Liver (tissue), 8 donors: ENCODE measurements at regions not wholly inside any gene's neighbourhood (a gene's known extent, or its start where the extent isn't known, plus 50 kb on each side); places are given as distances from the start of the nearest gene placed in this dataset.

Experiments
- DNase-seq: peaks from one replicate; pipeline ENCODE4 v3.0.0-alpha.2; 2017; ENCODE audit warnings: low spot score
- H3K27ac ChIP-seq, 2 donors: one replicate each; pipeline ENCODE4 v1.7.0; 2013; ENCODE audit warnings: inconsistent platforms in 2 of 2, low read length in 2 of 2, control low read depth in 1 of 2, low read depth in 1 of 2, mild to moderate bottlenecking in 1 of 2
- H3K27me3 ChIP-seq, 4 donors: one replicate each; pipeline versions ENCODE4 v1.6.1 to v1.7.0; 2013; ENCODE audit warnings: low read length in 3 of 4, inconsistent platforms in 1 of 4, mild to moderate bottlenecking in 1 of 4, moderate library complexity in 1 of 4; ENCODE audit not compliant: control insufficient read depth in 4 of 4, insufficient read depth in 4 of 4
- H3K36me3 ChIP-seq, 4 donors: one replicate each; pipeline versions ENCODE4 v1.6.1 to v1.7.0; 2013; ENCODE audit warnings: low read length in 3 of 4, mild to moderate bottlenecking in 3 of 4, low read depth in 1 of 4, moderate library complexity in 1 of 4; ENCODE audit not compliant: control insufficient read depth in 4 of 4, insufficient read depth in 3 of 4
- H3K4me1 ChIP-seq, 4 donors: one replicate each; pipeline versions ENCODE4 v1.6.1 to v1.7.0; 2013; ENCODE audit warnings: low read length in 3 of 4, mild to moderate bottlenecking in 3 of 4, moderate library complexity in 1 of 4; ENCODE audit not compliant: control insufficient read depth in 4 of 4, insufficient read depth in 4 of 4
- H3K4me3 ChIP-seq, 3 donors: one replicate each; pipeline versions ENCODE4 v1.6.1 to v1.7.0; 2013; ENCODE audit warnings: low read length in 3 of 3, control low read depth in 1 of 3, low read depth in 1 of 3, mild to moderate bottlenecking in 1 of 3
- H3K9ac ChIP-seq, 2 donors: one replicate each; pipeline ENCODE4 v1.7.0; 2013; ENCODE audit warnings: low read length in 2 of 2, mild to moderate bottlenecking in 2 of 2, moderate library complexity in 2 of 2, control low read depth in 1 of 2, low read depth in 1 of 2
- H3K9me3 ChIP-seq, 4 donors: one replicate each; pipeline versions ENCODE4 v1.6.1 to v1.7.0; 2013; ENCODE audit warnings: low read length in 3 of 4; ENCODE audit not compliant: control insufficient read depth in 4 of 4
- EGR1 ChIP-seq, 2 donors: IDR thresholded peaks; 2 replicates each; pipeline ENCODE4 v1.6.1; 2016 to 2018; ENCODE audit warnings: antibody characterized with exemption in 2 of 2, low read depth in 2 of 2
- FOXA1 ChIP-seq: IDR thresholded peaks from 2 replicates; pipeline ENCODE4 v1.6.1; 2016; ENCODE audit warnings: antibody characterized with exemption
- FOXA2 ChIP-seq: IDR thresholded peaks from 2 replicates; pipeline ENCODE4 v1.6.1; 2016; ENCODE audit warnings: antibody characterized with exemption
- GABPA ChIP-seq, 2 donors: IDR thresholded peaks in 1 of 2; conservative IDR thresholded peaks in 1 of 2; 2 replicates each; pipeline ENCODE4 v1.6.1; 2016; ENCODE audit warnings: antibody characterized with exemption in 2 of 2, mild to moderate bottlenecking in 1 of 2, moderate library complexity in 1 of 2
- HNF4A ChIP-seq, 2 donors: conservative IDR thresholded peaks; 2 replicates each; pipeline ENCODE4 v1.6.1; 2016; ENCODE audit warnings: antibody characterized with exemption in 2 of 2, mild to moderate bottlenecking in 2 of 2
- HNF4G ChIP-seq: IDR thresholded peaks from 2 replicates; pipeline ENCODE4 v1.6.1; 2016; ENCODE audit warnings: antibody characterized with exemption
- JUND ChIP-seq, 2 donors: IDR thresholded peaks; 2 replicates each; pipeline ENCODE4 v1.6.1; 2016; ENCODE audit warnings: antibody characterized with exemption in 2 of 2
- MAX ChIP-seq: IDR thresholded peaks from 2 replicates; pipeline ENCODE4 v1.6.1; 2016; ENCODE audit warnings: antibody characterized with exemption
- NR2F2 ChIP-seq: IDR thresholded peaks from 2 replicates; pipeline ENCODE4 v1.6.1; 2016; ENCODE audit warnings: antibody characterized with exemption
- RAD21 ChIP-seq, 2 donors: IDR thresholded peaks; 2 replicates each; pipeline ENCODE4 v1.6.1; 2016; ENCODE audit warnings: antibody characterized with exemption in 2 of 2, mild to moderate bottlenecking in 2 of 2
- SP1 ChIP-seq: IDR thresholded peaks from 2 replicates; pipeline ENCODE4 v1.6.1; 2018; ENCODE audit warnings: antibody characterized with exemption, mild to moderate bottlenecking
- TAF1 ChIP-seq: conservative IDR thresholded peaks from 2 replicates; pipeline ENCODE4 v1.6.1; 2016; ENCODE audit warnings: antibody characterized with exemption, mild to moderate bottlenecking
- YY1 ChIP-seq: IDR thresholded peaks from 2 replicates; pipeline ENCODE4 v1.6.1; 2016; ENCODE audit warnings: antibody characterized with exemption, mild to moderate bottlenecking
- WGBS: extraction: QIAGEN DNeasy Blood & Tissue Kit; methylation state at CpG from one replicate; pipeline ENCODE4 v1.1.7; 2013; 5-methylcytosine and 5-hydroxymethylcytosine counted together
- TF ChIP-seq, protein P1 (sequence below): fragments of 150-350 bp; IDR thresholded peaks from 2 replicates; pipeline ENCODE4 v1.5.1; 2017; ENCODE audit warnings: improper control_type of control experiment, low read depth, low read length; ENCODE audit not compliant: missing input control
- TF ChIP-seq, protein P2 (sequence below): IDR thresholded peaks from 2 replicates; pipeline ENCODE4 v1.6.1; 2016; ENCODE audit warnings: antibody characterized with exemption
- TF ChIP-seq, protein P3 (sequence below): IDR thresholded peaks from 2 replicates; pipeline ENCODE4 v1.6.1; 2016; ENCODE audit warnings: antibody characterized with exemption
- TF ChIP-seq, protein P4 (sequence below): IDR thresholded peaks from 2 replicates; pipeline ENCODE4 v1.6.1; 2016; ENCODE audit warnings: antibody characterized with exemption, mild to moderate bottlenecking
- donor health status: healthy.
- donor health status: healthy.
- donor health status: healthy.
- donor health status: healthy.
- donor health status: healthy.

GRCh38 chr6:14231501-14232280 is 114.1 kb downstream of the CD83 start:
- no peak for DNase-seq
- Histone ChIP-seq H3K36me3 (no peaks in the 10 kb centered on the region), H3K4me1 (no peaks in the 10 kb centered on the region), H3K9me3 (no peaks in the 10 kb centered on the region), H3K27ac (no peak overlapping the region), H3K4me3 (no peak overlapping the region), H3K9ac (no peak overlapping the region), H3K27me3 (no peaks in the 10 kb centered on the region)
- WGBS, result 87% methylated on average over 7 of the region's 7 CpGs
- TF ChIP-seq FOXA2 (no peak), SP1 (no peak), RAD21 (IDR thresholded peaks at IDR 0.05) (no peak), HNF4G (no peak), MAX (no peak), YY1 (no peak), JUND (IDR thresholded peaks at IDR 0.05) (no peak), FOXA1 (no peak), GABPA (IDR thresholded peaks at IDR 0.05 in 1 of 2, conservative IDR thresholded peaks at IDR 0.05 in 1 of 2) (no peak), EGR1 (IDR thresholded peaks at IDR 0.05; ENCODE audit: low read depth in 2 of 2) (no peak), HNF4A (conservative IDR thresholded peaks at IDR 0.05) (no peak)
- TF ChIP-seq, protein P1, sequence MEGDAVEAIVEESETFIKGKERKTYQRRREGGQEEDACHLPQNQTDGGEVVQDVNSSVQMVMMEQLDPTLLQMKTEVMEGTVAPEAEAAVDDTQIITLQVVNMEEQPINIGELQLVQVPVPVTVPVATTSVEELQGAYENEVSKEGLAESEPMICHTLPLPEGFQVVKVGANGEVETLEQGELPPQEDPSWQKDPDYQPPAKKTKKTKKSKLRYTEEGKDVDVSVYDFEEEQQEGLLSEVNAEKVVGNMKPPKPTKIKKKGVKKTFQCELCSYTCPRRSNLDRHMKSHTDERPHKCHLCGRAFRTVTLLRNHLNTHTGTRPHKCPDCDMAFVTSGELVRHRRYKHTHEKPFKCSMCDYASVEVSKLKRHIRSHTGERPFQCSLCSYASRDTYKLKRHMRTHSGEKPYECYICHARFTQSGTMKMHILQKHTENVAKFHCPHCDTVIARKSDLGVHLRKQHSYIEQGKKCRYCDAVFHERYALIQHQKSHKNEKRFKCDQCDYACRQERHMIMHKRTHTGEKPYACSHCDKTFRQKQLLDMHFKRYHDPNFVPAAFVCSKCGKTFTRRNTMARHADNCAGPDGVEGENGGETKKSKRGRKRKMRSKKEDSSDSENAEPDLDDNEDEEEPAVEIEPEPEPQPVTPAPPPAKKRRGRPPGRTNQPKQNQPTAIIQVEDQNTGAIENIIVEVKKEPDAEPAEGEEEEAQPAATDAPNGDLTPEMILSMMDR, result no peak
- TF ChIP-seq, protein P2, sequence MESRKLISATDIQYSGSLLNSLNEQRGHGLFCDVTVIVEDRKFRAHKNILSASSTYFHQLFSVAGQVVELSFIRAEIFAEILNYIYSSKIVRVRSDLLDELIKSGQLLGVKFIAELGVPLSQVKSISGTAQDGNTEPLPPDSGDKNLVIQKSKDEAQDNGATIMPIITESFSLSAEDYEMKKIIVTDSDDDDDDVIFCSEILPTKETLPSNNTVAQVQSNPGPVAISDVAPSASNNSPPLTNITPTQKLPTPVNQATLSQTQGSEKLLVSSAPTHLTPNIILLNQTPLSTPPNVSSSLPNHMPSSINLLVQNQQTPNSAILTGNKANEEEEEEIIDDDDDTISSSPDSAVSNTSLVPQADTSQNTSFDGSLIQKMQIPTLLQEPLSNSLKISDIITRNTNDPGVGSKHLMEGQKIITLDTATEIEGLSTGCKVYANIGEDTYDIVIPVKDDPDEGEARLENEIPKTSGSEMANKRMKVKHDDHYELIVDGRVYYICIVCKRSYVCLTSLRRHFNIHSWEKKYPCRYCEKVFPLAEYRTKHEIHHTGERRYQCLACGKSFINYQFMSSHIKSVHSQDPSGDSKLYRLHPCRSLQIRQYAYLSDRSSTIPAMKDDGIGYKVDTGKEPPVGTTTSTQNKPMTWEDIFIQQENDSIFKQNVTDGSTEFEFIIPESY, result no peak
- TF ChIP-seq, protein P3, sequence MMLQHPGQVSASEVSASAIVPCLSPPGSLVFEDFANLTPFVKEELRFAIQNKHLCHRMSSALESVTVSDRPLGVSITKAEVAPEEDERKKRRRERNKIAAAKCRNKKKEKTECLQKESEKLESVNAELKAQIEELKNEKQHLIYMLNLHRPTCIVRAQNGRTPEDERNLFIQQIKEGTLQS, result no peak

- H3K9me3 ChIP-seq, result no peaks in the 10 kb centered on the region
Observed at GRCh38 chr6:14232889-14233288, 115.3 kb downstream of the CD83 start.

More at GRCh38 chr6:14232889-14233288, 115.3 kb downstream of the CD83 start:
- Histone ChIP-seq H3K4me1 (no peaks in the 10 kb centered on the region), H3K27ac (no peak overlapping the region), H3K27me3 (no peaks in the 10 kb centered on the region), H3K36me3 (no peaks in the 10 kb centered on the region), H3K4me3 (no peak overlapping the region), H3K9ac (no peak overlapping the region)
- 91% methylated on average over 2 of the region's 2 CpGs for WGBS
- DNase-seq, result no peak
- TF ChIP-seq, protein P3, result no peak
- TF ChIP-seq GABPA (IDR thresholded peaks at IDR 0.05 in 1 of 2, conservative IDR thresholded peaks at IDR 0.05 in 1 of 2) (no peak), FOXA2 (no peak), SP1 (no peak), NR2F2 (no peak), JUND (IDR thresholded peaks at IDR 0.05) (no peak), RAD21 (IDR thresholded peaks at IDR 0.05) (no peak), EGR1 (IDR thresholded peaks at IDR 0.05; ENCODE audit: low read depth in 2 of 2) (no peak), FOXA1 (no peak), YY1 (no peak), MAX (no peak), TAF1 (no peak), HNF4A (conservative IDR thresholded peaks at IDR 0.05) (no peak)
- TF ChIP-seq, protein P4, sequence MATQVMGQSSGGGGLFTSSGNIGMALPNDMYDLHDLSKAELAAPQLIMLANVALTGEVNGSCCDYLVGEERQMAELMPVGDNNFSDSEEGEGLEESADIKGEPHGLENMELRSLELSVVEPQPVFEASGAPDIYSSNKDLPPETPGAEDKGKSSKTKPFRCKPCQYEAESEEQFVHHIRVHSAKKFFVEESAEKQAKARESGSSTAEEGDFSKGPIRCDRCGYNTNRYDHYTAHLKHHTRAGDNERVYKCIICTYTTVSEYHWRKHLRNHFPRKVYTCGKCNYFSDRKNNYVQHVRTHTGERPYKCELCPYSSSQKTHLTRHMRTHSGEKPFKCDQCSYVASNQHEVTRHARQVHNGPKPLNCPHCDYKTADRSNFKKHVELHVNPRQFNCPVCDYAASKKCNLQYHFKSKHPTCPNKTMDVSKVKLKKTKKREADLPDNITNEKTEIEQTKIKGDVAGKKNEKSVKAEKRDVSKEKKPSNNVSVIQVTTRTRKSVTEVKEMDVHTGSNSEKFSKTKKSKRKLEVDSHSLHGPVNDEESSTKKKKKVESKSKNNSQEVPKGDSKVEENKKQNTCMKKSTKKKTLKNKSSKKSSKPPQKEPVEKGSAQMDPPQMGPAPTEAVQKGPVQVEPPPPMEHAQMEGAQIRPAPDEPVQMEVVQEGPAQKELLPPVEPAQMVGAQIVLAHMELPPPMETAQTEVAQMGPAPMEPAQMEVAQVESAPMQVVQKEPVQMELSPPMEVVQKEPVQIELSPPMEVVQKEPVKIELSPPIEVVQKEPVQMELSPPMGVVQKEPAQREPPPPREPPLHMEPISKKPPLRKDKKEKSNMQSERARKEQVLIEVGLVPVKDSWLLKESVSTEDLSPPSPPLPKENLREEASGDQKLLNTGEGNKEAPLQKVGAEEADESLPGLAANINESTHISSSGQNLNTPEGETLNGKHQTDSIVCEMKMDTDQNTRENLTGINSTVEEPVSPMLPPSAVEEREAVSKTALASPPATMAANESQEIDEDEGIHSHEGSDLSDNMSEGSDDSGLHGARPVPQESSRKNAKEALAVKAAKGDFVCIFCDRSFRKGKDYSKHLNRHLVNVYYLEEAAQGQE, result no peak
- TF ChIP-seq, protein P1, result no peak
- TF ChIP-seq, protein P2, result no peak
